ENCODE measurements at regions not wholly inside any gene's neighbourhood (a gene's known extent, or its start where the extent isn't known, plus 50 kb on each side); places are given as distances from the start of the nearest gene placed in this dataset.

- TF ChIP-seq ZFX (IDR thresholded peaks at IDR 0.05) = no peak
- no peak for TF ChIP-seq CTCF (conservative IDR thresholded peaks at IDR 0.05)
- H3K27ac ChIP-seq = no peak overlapping the region
Measured at GRCh38 chr20:23151008-23151703, 65.0 kb upstream of the CD93 start.

GRCh38 chr20:23150304-23151007, 64.3 kb upstream of the CD93 start:
- H3K27ac ChIP-seq = no peak overlapping the region
- no peak for TF ChIP-seq CTCF (conservative IDR thresholded peaks at IDR 0.05)
- TF ChIP-seq ZFX (IDR thresholded peaks at IDR 0.05) = no peak

- no peak overlapping the region for H3K27ac ChIP-seq
- TF ChIP-seq ZFX (IDR thresholded peaks at IDR 0.05) (no peak), CTCF (conservative IDR thresholded peaks at IDR 0.05) (no peak)
Measured at GRCh38 chr20:23149623-23150279, 63.6 kb upstream of the CD93 start.

- H3K27ac ChIP-seq = no peak overlapping the region
- TF ChIP-seq ZFX (IDR thresholded peaks at IDR 0.05) (no peak), CTCF (conservative IDR thresholded peaks at IDR 0.05) (no peak)
Measured at GRCh38 chr20:23148731-23149570, 62.8 kb upstream of the CD93 start.

- no peak for TF ChIP-seq CTCF (conservative IDR thresholded peaks at IDR 0.05)
- no peak for TF ChIP-seq ZFX (IDR thresholded peaks at IDR 0.05)
- H3K27ac ChIP-seq = no peak overlapping the region
Measured at GRCh38 chr20:23147964-23148730, 62.0 kb upstream of the CD93 start.

GRCh38 chr20:23147647-23147963, 61.5 kb upstream of the CD93 start:
- H3K27ac ChIP-seq = no peak overlapping the region
- TF ChIP-seq CTCF (conservative IDR thresholded peaks at IDR 0.05) = no peak
- TF ChIP-seq ZFX (IDR thresholded peaks at IDR 0.05) = no peak
